ENCODE measurements at regions not wholly inside any gene's neighbourhood (a gene's known extent, or its start where the extent isn't known, plus 50 kb on each side); places are given as distances from the start of the nearest gene placed in this dataset.

GRCh38 chr9:11347437-11347836 lies 734.6 kb upstream of the PTPRD start:
- POLR2A ChIA-PET, result no interaction called here
- CTCF ChIA-PET, result no interaction called here
- no peak for DNase-seq (ENCODE audit: low read depth, low spot score)
- TF ChIP-seq, protein P1, sequence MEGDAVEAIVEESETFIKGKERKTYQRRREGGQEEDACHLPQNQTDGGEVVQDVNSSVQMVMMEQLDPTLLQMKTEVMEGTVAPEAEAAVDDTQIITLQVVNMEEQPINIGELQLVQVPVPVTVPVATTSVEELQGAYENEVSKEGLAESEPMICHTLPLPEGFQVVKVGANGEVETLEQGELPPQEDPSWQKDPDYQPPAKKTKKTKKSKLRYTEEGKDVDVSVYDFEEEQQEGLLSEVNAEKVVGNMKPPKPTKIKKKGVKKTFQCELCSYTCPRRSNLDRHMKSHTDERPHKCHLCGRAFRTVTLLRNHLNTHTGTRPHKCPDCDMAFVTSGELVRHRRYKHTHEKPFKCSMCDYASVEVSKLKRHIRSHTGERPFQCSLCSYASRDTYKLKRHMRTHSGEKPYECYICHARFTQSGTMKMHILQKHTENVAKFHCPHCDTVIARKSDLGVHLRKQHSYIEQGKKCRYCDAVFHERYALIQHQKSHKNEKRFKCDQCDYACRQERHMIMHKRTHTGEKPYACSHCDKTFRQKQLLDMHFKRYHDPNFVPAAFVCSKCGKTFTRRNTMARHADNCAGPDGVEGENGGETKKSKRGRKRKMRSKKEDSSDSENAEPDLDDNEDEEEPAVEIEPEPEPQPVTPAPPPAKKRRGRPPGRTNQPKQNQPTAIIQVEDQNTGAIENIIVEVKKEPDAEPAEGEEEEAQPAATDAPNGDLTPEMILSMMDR (IDR thresholded peaks at IDR 0.05; ENCODE audit: insufficient read depth, low read length, missing control alignments), result no peak
- no peak overlapping the region for H3K4me3 ChIP-seq (ENCODE audit: low read depth, low read length)

DNA sequence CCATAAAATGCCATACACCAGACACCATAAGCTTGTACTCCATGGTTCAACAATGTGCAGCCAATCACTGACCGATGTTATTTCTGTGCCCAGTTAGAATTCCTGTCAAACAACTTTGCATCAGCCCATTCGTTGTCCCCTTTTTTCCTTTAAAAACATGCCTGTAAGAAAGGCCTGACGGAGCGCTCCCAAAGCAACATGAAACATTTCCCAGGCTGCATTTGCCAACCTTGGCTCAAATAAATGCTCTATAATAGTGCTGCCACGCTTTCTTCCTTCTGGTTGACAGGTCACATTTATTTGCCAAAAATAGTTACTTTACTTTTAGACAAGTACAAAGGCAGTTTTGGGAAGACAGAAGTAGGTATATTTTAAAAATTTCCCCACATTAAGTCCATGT lies 735.6 kb upstream of the PTPRD start:
- TF ChIP-seq, protein P1 (IDR thresholded peaks at IDR 0.05; ENCODE audit: insufficient read depth, low read length, missing control alignments), result no peak
- H3K4me3 ChIP-seq (ENCODE audit: low read depth, low read length), result no peak overlapping the region
- POLR2A ChIA-PET, result no interaction called here
- CTCF ChIA-PET, result no interaction called here
- DNase-seq (ENCODE audit: low read depth, low spot score), result no peak

DNA sequence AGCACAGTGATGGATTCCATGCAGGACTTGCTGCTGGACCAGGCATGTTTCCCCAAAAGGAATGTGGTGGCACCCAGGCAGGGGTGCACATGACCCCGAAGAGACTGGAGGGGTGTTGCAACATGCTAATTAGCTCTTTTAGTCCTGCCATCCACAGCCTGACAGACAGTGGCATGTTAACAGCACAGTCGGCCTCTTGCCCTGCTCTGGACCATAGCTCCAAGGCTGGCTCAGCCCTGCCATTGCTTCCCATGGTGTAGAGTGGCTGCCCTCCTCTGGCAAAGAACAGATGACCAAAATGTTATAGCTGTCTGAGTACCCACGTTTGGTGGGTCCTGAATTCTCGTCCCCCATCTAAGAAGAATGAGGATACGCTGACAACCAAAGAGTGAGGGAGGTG lies 736.4 kb upstream of the PTPRD start:
- no peak overlapping the region for H3K4me3 ChIP-seq (ENCODE audit: low read depth, low read length)
- ChIA-PET POLR2A (no interaction called here), CTCF (no interaction called here)
- no peak for DNase-seq (ENCODE audit: low read depth, low spot score)
- TF ChIP-seq, protein P1 (IDR thresholded peaks at IDR 0.05; ENCODE audit: insufficient read depth, low read length, missing control alignments), result no peak

DNA sequence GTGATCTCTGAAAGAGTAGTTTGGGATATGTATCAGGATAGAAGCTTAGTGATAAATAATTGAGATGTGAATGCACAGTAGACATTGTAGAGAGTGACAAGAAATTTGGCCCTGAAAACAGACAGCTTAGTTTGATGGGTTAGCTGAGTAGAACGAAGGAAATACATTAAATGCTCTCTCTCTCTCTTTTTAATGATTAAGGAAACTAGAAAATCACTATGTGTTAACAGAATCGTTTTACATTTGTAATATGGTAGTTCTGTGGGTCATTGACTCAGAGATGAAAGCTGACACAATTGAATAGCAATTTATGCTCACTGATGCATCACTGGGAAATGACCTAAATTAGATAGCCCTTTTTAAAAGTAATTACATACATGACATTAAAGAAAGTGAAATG lies 739.8 kb upstream of the PTPRD start:
- H3K4me3 ChIP-seq (ENCODE audit: low read depth, low read length), result no peak overlapping the region
- TF ChIP-seq, protein P1 (IDR thresholded peaks at IDR 0.05; ENCODE audit: insufficient read depth, low read length, missing control alignments), result no peak
- no peak for DNase-seq (ENCODE audit: low read depth, low spot score)
- POLR2A ChIA-PET, result no interaction called here
- CTCF ChIA-PET, result no interaction called here

DNA sequence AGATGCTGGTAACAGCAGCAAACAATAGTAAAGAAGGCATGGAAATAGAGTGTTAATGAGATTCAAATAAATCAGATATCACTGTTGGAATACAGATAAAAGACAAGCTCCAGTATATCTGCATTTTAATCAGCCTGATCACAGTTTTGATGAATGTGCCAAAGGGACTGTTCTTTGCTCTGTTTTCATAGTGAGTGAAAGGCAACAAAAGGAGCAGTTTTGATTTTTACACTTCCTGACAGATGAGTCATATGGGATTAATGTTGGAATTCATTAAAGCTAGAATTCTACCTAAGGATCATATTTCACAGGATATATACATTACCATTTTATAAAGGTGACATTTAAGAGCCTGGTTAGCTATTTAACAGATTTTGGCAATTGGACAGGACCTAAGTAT lies 743.3 kb upstream of the PTPRD start:
- POLR2A ChIA-PET, result no interaction called here
- no peak overlapping the region for H3K4me3 ChIP-seq (ENCODE audit: low read depth, low read length)
- CTCF ChIA-PET, result no interaction called here
- TF ChIP-seq, protein P1 (IDR thresholded peaks at IDR 0.05; ENCODE audit: insufficient read depth, low read length, missing control alignments), result no peak
- no peak for DNase-seq (ENCODE audit: low read depth, low spot score)

- H3K4me3 ChIP-seq (ENCODE audit: low read depth, low read length), result no peak overlapping the region
- ChIA-PET POLR2A (no interaction called here), CTCF (no interaction called here)
- TF ChIP-seq, protein P1 (IDR thresholded peaks at IDR 0.05; ENCODE audit: insufficient read depth, low read length, missing control alignments), result no peak
- no peak for DNase-seq (ENCODE audit: low read depth, low spot score)
Observed at GRCh38 chr9:11366585-11367129, 753.9 kb upstream of the PTPRD start.

All from AG04449 (cell line).